Neural crest cell (in vitro differentiated cells): ENCODE measurements at regions not wholly inside any gene's neighbourhood (a gene's known extent, or its start where the extent isn't known, plus 50 kb on each side); places are given as distances from the start of the nearest gene placed in this dataset.
A peak's percentile ranks its signal among the peaks of the same experiment; 100 is the strongest.

Source experiments
- DNase-seq: peaks from one replicate; pipeline ENCODE4 v3.0.0; 2021; ENCODE audit warnings: low read depth, mixed read lengths, low spot score
- H3K27ac Mint-ChIP-seq: one replicate; pipeline ENCODE4 v1.8.0; 2021; ENCODE audit warnings: mild to moderate bottlenecking, mixed read lengths; ENCODE audit not compliant: unreplicated experiment
- H3K27me3 Mint-ChIP-seq: 2 replicates; pipeline ENCODE4 v1.8.0; 2021; ENCODE audit warnings: low read depth, mild to moderate bottlenecking, mixed read lengths
- H3K36me3 Mint-ChIP-seq: 2 replicates; pipeline ENCODE4 v1.8.0; 2021; ENCODE audit warnings: low read depth, mild to moderate bottlenecking, mixed read lengths
- H3K4me1 Mint-ChIP-seq: 2 replicates; pipeline ENCODE4 v1.8.0; 2021; ENCODE audit warnings: mixed read lengths
- H3K4me3 Mint-ChIP-seq: one replicate; pipeline ENCODE4 v1.8.0; 2021; ENCODE audit warnings: mild to moderate bottlenecking, mixed read lengths
- H3K9me3 Mint-ChIP-seq: 2 replicates; pipeline ENCODE4 v1.8.0; 2021; ENCODE audit warnings: mixed read lengths
- TF ChIP-seq, protein P1 (sequence below): fragments of 200-600 bp; sonication (generic); conservative IDR thresholded peaks from 2 replicates; pipeline ENCODE4 v1.5.0; 2021; ENCODE audit warnings: antibody characterized with exemption, mild to moderate bottlenecking

DNA sequence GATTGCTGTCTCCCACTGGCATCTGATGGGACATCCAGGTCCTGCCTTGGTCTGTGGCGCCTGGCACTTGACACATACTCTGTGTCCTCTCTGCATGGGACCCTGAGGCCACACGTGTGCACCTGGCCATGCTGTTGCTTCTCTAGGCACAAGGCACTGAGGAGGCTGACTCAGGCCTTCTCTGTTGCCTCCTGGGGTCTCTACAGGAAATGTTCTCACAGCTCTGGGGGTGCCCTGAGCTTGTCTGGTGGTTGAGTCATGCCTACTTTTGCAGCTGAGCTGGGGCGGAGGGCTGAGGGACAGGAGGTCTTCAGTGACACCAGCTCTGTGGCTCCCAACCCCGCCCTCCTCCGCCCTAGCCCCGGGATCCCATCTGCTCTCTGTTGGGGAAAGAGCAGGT, 207.0 kb upstream of the HS6ST1 start:
- Mint-ChIP-seq H3K4me3 (no peak overlapping the region), H3K27me3 (no peaks in the 10 kb centered on the region), H3K9me3 (no peaks in the 10 kb centered on the region), H3K36me3 (peaks cover 2% of the 10 kb centered on the region), H3K4me1 (peaks cover 37% of the 10 kb centered on the region), H3K27ac (no peak overlapping the region)
- DNase-seq = no peak
- TF ChIP-seq, protein P1, sequence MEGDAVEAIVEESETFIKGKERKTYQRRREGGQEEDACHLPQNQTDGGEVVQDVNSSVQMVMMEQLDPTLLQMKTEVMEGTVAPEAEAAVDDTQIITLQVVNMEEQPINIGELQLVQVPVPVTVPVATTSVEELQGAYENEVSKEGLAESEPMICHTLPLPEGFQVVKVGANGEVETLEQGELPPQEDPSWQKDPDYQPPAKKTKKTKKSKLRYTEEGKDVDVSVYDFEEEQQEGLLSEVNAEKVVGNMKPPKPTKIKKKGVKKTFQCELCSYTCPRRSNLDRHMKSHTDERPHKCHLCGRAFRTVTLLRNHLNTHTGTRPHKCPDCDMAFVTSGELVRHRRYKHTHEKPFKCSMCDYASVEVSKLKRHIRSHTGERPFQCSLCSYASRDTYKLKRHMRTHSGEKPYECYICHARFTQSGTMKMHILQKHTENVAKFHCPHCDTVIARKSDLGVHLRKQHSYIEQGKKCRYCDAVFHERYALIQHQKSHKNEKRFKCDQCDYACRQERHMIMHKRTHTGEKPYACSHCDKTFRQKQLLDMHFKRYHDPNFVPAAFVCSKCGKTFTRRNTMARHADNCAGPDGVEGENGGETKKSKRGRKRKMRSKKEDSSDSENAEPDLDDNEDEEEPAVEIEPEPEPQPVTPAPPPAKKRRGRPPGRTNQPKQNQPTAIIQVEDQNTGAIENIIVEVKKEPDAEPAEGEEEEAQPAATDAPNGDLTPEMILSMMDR = no peak

DNA sequence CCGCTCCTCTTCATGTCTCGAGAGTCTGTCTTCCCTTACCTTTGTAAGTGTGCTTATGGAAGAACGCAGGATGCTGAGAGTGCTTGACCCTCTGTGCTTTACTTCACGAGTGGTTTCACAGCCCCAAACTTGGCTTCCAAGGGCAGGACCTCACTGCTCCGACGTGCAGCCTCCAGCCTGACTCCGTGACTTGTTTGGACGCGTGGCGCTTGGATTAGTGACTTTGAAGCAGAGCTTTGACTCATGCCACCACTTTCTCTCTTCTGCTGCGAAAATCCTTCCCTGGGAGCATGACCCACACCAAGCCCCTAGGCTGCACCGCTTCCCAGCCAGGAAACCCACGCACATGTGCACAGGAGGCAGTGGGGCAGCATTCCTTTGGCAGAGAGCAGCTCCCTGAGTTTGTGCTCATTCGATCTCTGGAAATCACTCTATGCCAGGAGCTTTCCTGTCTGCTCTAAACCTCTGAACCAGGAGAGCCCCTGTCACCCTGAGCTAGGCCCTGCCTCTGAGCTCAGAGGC, 207.8 kb upstream of the HS6ST1 start:
- DNase-seq = no peak
- H3K9me3 Mint-ChIP-seq = no peaks in the 10 kb centered on the region
- H3K27ac Mint-ChIP-seq = peak overlapping the region; percentile 50
- peaks cover 37% of the 10 kb centered on the region for H3K4me1 Mint-ChIP-seq
- H3K4me3 Mint-ChIP-seq = no peak overlapping the region
- no peaks in the 10 kb centered on the region for H3K27me3 Mint-ChIP-seq
- peaks cover 2% of the 10 kb centered on the region for H3K36me3 Mint-ChIP-seq
- TF ChIP-seq, protein P1 = no peak

DNA sequence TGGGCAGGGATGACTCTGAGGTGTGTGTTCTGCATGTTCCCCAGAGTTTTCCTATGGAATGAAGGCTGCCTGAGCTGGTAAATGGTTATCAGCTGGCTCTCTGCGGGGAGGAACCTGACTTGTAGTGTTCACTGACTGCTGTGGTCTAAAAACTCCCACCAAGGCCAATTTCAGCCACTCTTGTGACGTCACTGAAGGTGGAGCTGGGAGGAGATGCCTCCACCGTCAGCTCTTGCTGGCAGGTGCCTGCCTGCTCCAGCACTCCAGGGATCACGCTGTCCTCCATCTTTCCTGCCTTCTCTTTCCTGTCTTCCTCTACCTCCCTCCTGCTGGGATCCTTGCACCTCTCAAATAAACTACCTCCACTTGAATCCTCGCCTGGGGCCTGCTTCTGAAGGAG, 209.5 kb upstream of the HS6ST1 start:
- Mint-ChIP-seq H3K9me3 (no peaks in the 10 kb centered on the region), H3K4me3 (no peak overlapping the region), H3K27me3 (no peaks in the 10 kb centered on the region), H3K27ac (no peak overlapping the region), H3K4me1 (peaks cover 28% of the 10 kb centered on the region), H3K36me3 (peaks cover 2% of the 10 kb centered on the region)
- no peak for DNase-seq
- TF ChIP-seq, protein P1 = no peak

DNA sequence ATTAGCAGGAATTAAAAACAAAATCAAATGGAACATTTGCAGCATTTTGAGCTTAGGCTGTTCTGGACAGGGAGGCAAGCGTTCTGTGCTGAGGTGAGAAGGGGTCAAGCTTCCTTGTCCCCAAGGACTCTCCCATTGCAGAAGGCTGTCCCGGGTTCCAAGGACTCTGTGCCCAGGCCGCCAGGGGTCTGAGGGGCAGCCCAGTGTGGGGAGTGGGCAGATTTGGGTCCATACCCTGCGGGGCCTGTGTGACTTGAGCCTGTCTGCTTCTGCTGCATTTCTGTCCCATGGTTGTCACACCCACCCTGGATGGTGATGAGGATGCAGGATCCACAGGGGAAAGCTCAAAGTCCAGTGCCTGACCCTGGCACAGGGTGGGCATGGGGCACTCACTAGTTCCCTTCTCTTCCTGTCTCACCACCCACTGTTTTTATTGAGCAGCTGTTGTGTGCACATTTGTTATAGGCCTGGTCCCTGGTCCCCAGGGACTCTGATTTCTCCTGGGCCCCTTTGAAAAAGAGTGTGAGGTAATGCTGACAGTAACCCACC, 211.4 kb upstream of the HS6ST1 start:
- H3K36me3 Mint-ChIP-seq = no peaks in the 10 kb centered on the region
- DNase-seq = no peak
- no peaks in the 10 kb centered on the region for H3K27me3 Mint-ChIP-seq
- H3K4me1 Mint-ChIP-seq = peaks cover 24% of the 10 kb centered on the region
- H3K27ac Mint-ChIP-seq = no peak overlapping the region
- no peak overlapping the region for H3K4me3 Mint-ChIP-seq
- TF ChIP-seq, protein P1 = no peak
- H3K9me3 Mint-ChIP-seq = no peaks in the 10 kb centered on the region

DNA sequence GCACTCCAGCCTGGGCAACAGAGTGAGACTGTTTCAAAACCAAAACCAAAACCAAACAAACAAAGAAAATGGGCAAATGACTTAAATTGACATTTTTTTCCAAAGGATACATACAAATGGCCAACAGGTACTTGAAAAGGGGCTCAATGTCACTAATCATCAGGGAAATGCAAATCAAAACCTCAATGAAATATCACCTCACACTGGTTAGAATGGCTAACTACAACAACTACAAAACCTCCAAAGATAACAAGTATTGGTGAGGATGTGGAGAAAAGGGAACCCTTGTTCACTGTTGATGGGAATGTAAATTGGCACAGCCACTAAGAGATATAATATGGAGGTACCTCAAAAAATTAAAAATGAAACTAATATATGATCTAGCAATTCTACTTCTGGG, 213.2 kb upstream of the HS6ST1 start:
- Mint-ChIP-seq H3K27ac (no peak overlapping the region), H3K36me3 (no peaks in the 10 kb centered on the region), H3K4me3 (no peak overlapping the region), H3K9me3 (peaks cover under 1% of the 10 kb centered on the region), H3K4me1 (peaks cover 29% of the 10 kb centered on the region), H3K27me3 (no peaks in the 10 kb centered on the region)
- no peak for DNase-seq
- TF ChIP-seq, protein P1 = peak; percentile 47
